Ovary (tissue), 3 donors: ENCODE measurements at regions not wholly inside any gene's neighbourhood (a gene's known extent, or its start where the extent isn't known, plus 50 kb on each side); places are given as distances from the start of the nearest gene placed in this dataset.

Experiments used
- CTCF ChIP-seq, 3 donors: fragments of 450-650 bp in 2 of 3; fragments of 200-600 bp in 1 of 3; IDR thresholded peaks; one replicate each; pipeline versions ENCODE4 v1.5.1 to v1.8.0; 2016 to 2022; ENCODE audit warnings: antibody characterized with exemption in 3 of 3, mild to moderate bottlenecking in 1 of 3
- EP300 ChIP-seq: sonication (generic); formaldehyde crosslinking; IDR thresholded peaks from one replicate; pipeline ENCODE4 v1.6.1; 2017; ENCODE audit warnings: antibody characterized with exemption
- POLR2A ChIP-seq: fragments of 450-650 bp; IDR thresholded peaks from one replicate; pipeline ENCODE4 v1.6.1; 2017; ENCODE audit warnings: antibody characterized with exemption, mild to moderate bottlenecking, moderate library complexity
- donor health status: DM: no; HTN: no; CAD: no.

- TF ChIP-seq CTCF (IDR thresholded peaks at IDR 0.05) = no peak
- no peak for TF ChIP-seq POLR2A
- TF ChIP-seq EP300 = no peak
These were observed 648.0 kb upstream of the KIRREL3 start for GRCh38 chr11:127648583-127648982.
